ENCODE measurements at regions not wholly inside any gene's neighbourhood (a gene's known extent, or its start where the extent isn't known, plus 50 kb on each side); places are given as distances from the start of the nearest gene placed in this dataset.

DNA sequence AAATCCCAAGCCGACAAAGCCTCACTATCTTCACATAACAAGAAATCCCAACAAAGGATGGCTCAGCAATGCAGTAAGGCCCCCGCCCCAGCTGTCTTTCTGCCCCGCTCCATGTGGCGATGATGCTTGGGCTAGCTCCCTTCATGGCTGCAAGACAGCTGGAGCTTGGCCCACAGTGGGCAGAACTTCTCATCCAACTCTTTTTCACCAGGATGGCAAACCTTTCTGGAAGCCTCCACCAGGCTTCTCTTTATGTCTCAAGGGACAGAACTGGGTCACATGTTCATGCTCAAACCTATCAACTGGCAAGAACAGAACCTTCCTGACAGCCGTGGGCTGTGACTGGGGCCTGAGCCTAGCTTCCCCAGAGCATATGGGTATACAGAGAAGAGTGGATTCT, 260.5 kb upstream of the MKLN1 start:
- Histone ChIP-seq H3K36me3 (no peaks in the 10 kb centered on the region), H3K4me3 (no peak overlapping the region), H3K4me1 (peaks cover 48% of the 10 kb centered on the region), H3K27ac (no peak overlapping the region), H3K27me3 (no peaks in the 10 kb centered on the region), H3K9me3 (no peaks in the 10 kb centered on the region)
- TF ChIP-seq, protein P1, sequence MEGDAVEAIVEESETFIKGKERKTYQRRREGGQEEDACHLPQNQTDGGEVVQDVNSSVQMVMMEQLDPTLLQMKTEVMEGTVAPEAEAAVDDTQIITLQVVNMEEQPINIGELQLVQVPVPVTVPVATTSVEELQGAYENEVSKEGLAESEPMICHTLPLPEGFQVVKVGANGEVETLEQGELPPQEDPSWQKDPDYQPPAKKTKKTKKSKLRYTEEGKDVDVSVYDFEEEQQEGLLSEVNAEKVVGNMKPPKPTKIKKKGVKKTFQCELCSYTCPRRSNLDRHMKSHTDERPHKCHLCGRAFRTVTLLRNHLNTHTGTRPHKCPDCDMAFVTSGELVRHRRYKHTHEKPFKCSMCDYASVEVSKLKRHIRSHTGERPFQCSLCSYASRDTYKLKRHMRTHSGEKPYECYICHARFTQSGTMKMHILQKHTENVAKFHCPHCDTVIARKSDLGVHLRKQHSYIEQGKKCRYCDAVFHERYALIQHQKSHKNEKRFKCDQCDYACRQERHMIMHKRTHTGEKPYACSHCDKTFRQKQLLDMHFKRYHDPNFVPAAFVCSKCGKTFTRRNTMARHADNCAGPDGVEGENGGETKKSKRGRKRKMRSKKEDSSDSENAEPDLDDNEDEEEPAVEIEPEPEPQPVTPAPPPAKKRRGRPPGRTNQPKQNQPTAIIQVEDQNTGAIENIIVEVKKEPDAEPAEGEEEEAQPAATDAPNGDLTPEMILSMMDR (IDR thresholded peaks at IDR 0.05) = no peak
- intact Hi-C loops (cut with DNase I) = no loop called here
- ATAC-seq (peak; percentile 56), DNase-seq (no peak)

DNA sequence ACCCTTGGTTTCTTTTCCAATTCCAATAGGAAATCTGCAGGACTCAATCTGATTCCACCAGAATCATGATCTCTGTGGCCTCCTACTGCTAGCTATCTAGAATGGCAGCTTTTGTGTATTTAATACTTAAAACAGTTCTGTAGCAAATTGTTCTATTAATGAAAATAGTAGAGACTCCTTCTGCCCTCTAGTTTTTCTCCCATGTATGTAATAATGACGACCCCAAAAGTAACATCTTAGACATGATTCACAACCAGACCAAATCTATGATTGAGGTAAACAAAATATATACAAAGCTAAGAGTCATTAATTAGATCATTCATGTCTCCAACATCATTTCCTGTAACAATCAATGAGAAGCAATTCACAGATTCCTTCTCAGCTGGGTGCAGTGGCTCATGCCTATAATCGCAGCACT, 259.1 kb upstream of the MKLN1 start:
- DNase-seq (no peak), ATAC-seq (no peak)
- no peak overlapping the region for H3K4me3 ChIP-seq
- no peaks in the 10 kb centered on the region for H3K27me3 ChIP-seq
- intact Hi-C loops (cut with DNase I) = no loop called here
- TF ChIP-seq, protein P1 (IDR thresholded peaks at IDR 0.05) = peak; percentile 33
- H3K4me1 ChIP-seq = peaks cover 62% of the 10 kb centered on the region
- H3K36me3 ChIP-seq = peaks cover 9% of the 10 kb centered on the region
- H3K9me3 ChIP-seq = no peaks in the 10 kb centered on the region
- H3K27ac ChIP-seq = no peak overlapping the region

DNA sequence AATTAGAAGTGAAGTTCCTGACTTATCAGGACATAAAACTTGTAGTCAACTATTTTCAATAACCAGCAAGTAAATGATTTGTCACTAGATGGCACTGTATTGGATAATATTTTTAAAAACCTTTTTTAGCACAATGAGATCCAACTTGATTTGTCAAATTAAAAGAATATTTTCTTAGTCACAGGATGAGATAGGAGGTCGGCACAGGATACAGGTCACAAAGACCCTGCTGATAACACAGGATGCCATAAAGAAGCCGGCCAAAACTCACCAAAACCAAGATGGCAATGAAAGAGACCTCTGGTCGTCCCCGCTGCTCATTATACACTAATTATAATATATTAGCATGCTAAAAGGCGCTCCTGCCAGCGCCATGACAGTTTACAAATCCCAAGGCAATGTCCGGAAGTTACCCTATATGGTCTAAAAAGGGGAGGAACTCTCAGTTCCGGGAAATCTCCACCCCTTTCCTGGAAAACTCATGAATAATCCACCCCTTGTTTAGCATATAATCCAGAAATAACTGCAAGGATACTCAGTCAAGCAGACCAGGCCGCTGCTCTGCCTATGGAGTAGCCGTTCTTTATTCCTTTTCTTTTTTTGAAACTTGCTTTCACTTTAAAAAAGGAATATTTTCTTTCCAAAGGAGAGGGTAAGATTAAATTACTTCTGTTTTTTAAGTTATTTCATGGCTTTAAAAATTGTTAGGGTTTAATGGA, 255.7 kb upstream of the MKLN1 start:
- intact Hi-C loops (cut with DNase I) = no loop called here
- ATAC-seq (peak; percentile 33), DNase-seq (no peak)
- Histone ChIP-seq H3K36me3 (peaks cover 18% of the 10 kb centered on the region), H3K4me3 (no peak overlapping the region), H3K4me1 (peaks cover 70% of the 10 kb centered on the region), H3K27ac (peak overlapping the region; percentile 34), H3K27me3 (no peaks in the 10 kb centered on the region), H3K9me3 (no peaks in the 10 kb centered on the region)
- TF ChIP-seq, protein P1 (IDR thresholded peaks at IDR 0.05) = peak; percentile 50

DNA sequence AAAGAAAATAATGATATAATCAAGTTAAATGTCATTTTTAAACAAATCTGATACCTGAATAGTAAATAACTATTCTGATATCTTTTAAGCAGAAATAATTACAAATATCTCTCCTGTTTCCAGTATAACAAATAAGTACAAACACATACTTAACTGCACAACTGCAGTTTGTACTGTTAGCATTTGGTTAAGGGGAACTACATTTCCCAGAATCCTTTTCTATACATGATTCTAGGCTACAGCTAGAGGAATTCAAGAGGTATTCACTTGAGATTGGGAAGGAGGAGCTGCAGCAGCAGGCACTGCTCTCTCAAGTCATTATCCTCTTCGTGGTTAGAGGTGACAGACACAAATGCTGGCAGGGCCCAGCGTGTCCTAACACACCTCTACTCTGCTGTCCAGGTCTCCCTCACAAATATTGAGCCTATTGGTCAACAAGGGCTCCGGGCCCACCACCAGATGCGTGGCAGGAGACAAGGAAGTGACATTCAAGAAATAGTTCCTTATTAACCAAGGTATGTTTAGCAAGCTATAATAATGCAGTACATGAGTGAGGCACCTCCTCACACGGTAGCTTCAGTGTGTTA, 255.1 kb upstream of the MKLN1 start:
- no peaks in the 10 kb centered on the region for H3K27me3 ChIP-seq
- no peaks in the 10 kb centered on the region for H3K9me3 ChIP-seq
- TF ChIP-seq, protein P1 (IDR thresholded peaks at IDR 0.05) = no peak
- H3K27ac ChIP-seq = peak overlapping the region; percentile 34
- peak; percentile 80 for ATAC-seq
- intact Hi-C loops (cut with DNase I) = no loop called here
- H3K36me3 ChIP-seq = peaks cover 18% of the 10 kb centered on the region
- H3K4me1 ChIP-seq = peaks cover 70% of the 10 kb centered on the region
- no peak for DNase-seq
- no peak overlapping the region for H3K4me3 ChIP-seq

DNA sequence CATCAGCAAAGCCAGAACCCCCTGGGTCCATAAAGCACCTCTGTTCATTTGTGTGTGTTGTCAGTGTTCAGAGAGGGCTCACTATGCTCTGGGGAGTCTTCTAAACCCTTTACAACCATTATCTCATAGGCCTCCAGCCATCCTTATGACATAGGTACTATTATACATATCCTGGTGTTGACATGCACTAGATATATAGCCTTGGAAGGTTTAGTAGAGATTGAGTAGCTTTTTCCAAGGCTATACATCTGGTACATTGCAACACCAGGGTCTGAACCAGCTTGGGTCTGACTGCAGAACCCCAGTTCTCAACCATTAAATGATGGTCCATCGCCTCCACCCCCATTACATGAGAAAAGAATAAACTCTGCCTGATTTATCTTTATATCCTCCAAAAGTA, 253.6 kb upstream of the MKLN1 start:
- DNase-seq (no peak), ATAC-seq (no peak)
- no peaks in the 10 kb centered on the region for H3K9me3 ChIP-seq
- intact Hi-C loops (cut with DNase I) = no loop called here
- H3K27ac ChIP-seq = no peak overlapping the region
- TF ChIP-seq, protein P1 (IDR thresholded peaks at IDR 0.05) = no peak
- no peak overlapping the region for H3K4me3 ChIP-seq
- peaks cover 26% of the 10 kb centered on the region for H3K36me3 ChIP-seq
- H3K27me3 ChIP-seq = no peaks in the 10 kb centered on the region
- peaks cover 61% of the 10 kb centered on the region for H3K4me1 ChIP-seq
